Activated B cell treated with CpG ODN at 0.5 μM for 24 hours (primary cell): ENCODE measurements at regions not wholly inside any gene's neighbourhood (a gene's known extent, or its start where the extent isn't known, plus 50 kb on each side); places are given as distances from the start of the nearest gene placed in this dataset.

ENCODE experiments used
- ATAC-seq: fragments of 200-7000 bp; cut with Tn5 transposase; one replicate; pipeline ENCODE4 v1.10.0; 2021; ENCODE audit warnings: low read depth, mild to moderate bottlenecking, moderate library complexity
- CTCF ChIA-PET: fragments of 350-600 bp; sonication (Branson Sonifier 250); formaldehyde crosslinking; loops from one replicate; lab custom pipeline; 2021; ENCODE audit warnings: antibody characterized with exemption; lab: Charles Lee
- POLR2A ChIA-PET: fragments of 350-600 bp; sonication (Branson Sonifier 250); formaldehyde crosslinking; loops from one replicate; lab custom pipeline; 2021; ENCODE audit warnings: antibody characterized with exemption; lab: Charles Lee
- DNase-seq: peaks from one replicate; pipeline ENCODE4 v3.0.0; 2022
- H3K27ac Mint-ChIP-seq: one replicate; pipeline ENCODE4 v1.8.0; 2020; ENCODE audit warnings: mixed read lengths
- H3K27me3 Mint-ChIP-seq: one replicate; pipeline ENCODE4 v1.8.0; 2021; ENCODE audit warnings: mixed read lengths
- H3K36me3 Mint-ChIP-seq: one replicate; pipeline ENCODE4 v1.8.0; 2021; ENCODE audit warnings: low read depth, mixed read lengths
- H3K4me1 Mint-ChIP-seq: one replicate; pipeline ENCODE4 v1.8.0; 2021; ENCODE audit warnings: mixed read lengths
- H3K4me3 Mint-ChIP-seq: one replicate; pipeline ENCODE4 v1.8.0; 2020; ENCODE audit warnings: mild to moderate bottlenecking, mixed read lengths
- H3K9me3 Mint-ChIP-seq: one replicate; pipeline ENCODE4 v1.8.0; 2020; ENCODE audit warnings: mixed read lengths
- CTCF ChIP-seq: fragments of 200-600 bp; IDR thresholded peaks from one replicate; pipeline ENCODE4 v1.8.0; 2022; ENCODE audit warnings: antibody characterized with exemption, mild to moderate bottlenecking
- intact Hi-C: fragments of 100-400 bp; cut with micrococcal nuclease; formaldehyde crosslinking; loops from one replicate; pipeline ENCODE4 v1.15.1; 2024

GRCh38 chr21:16928439-16928838, 584.4 kb upstream of the CXADR start:
- H3K4me1 Mint-ChIP-seq = no peaks in the 10 kb centered on the region
- no peak overlapping the region for H3K4me3 Mint-ChIP-seq
- H3K27me3 Mint-ChIP-seq = no peaks in the 10 kb centered on the region
- ChIA-PET CTCF (no interaction called here), POLR2A (no interaction called here)
- no peak overlapping the region for H3K27ac Mint-ChIP-seq
- H3K36me3 Mint-ChIP-seq = no peaks in the 10 kb centered on the region
- intact Hi-C loops = no loop called here
- ATAC-seq (no peak), DNase-seq (no peak)
- H3K9me3 Mint-ChIP-seq = peaks cover 10% of the 10 kb centered on the region
- TF ChIP-seq CTCF = no peak

- POLR2A ChIA-PET = no interaction called here
- intact Hi-C loops = no loop called here
- peaks cover 20% of the 10 kb centered on the region for H3K9me3 Mint-ChIP-seq
- ATAC-seq = no peak
- no peak for DNase-seq
- no peak overlapping the region for H3K27ac Mint-ChIP-seq
- no peaks in the 10 kb centered on the region for H3K27me3 Mint-ChIP-seq
- CTCF ChIA-PET = no interaction called here
- H3K4me3 Mint-ChIP-seq = no peak overlapping the region
- H3K36me3 Mint-ChIP-seq = no peaks in the 10 kb centered on the region
- no peak for TF ChIP-seq CTCF
- no peaks in the 10 kb centered on the region for H3K4me1 Mint-ChIP-seq
These were observed 580.5 kb upstream of the CXADR start for GRCh38 chr21:16932314-16932713.

- intact Hi-C loops = no loop called here
- Mint-ChIP-seq H3K4me3 (no peak overlapping the region), H3K4me1 (no peaks in the 10 kb centered on the region), H3K36me3 (no peaks in the 10 kb centered on the region), H3K9me3 (peaks cover 17% of the 10 kb centered on the region), H3K27ac (no peak overlapping the region), H3K27me3 (no peaks in the 10 kb centered on the region)
- no peak for TF ChIP-seq CTCF
- POLR2A ChIA-PET = no interaction called here
- ATAC-seq (no peak), DNase-seq (no peak)
- CTCF ChIA-PET = no interaction called here
These were observed 570.1 kb upstream of the CXADR start for GRCh38 chr21:16942703-16943102.

- CTCF ChIA-PET = no interaction called here
- H3K9me3 Mint-ChIP-seq = peaks cover 17% of the 10 kb centered on the region
- intact Hi-C loops = no loop called here
- POLR2A ChIA-PET = no interaction called here
- no peaks in the 10 kb centered on the region for H3K4me1 Mint-ChIP-seq
- H3K27me3 Mint-ChIP-seq = no peaks in the 10 kb centered on the region
- no peak for TF ChIP-seq CTCF
- DNase-seq = no peak
- H3K27ac Mint-ChIP-seq = no peak overlapping the region
- no peak for ATAC-seq
- H3K4me3 Mint-ChIP-seq = no peak overlapping the region
- H3K36me3 Mint-ChIP-seq = no peaks in the 10 kb centered on the region
These were observed 569.6 kb upstream of the CXADR start for GRCh38 chr21:16943231-16943630.

- Mint-ChIP-seq H3K27ac (no peak overlapping the region), H3K27me3 (no peaks in the 10 kb centered on the region), H3K9me3 (peaks cover 19% of the 10 kb centered on the region), H3K36me3 (no peaks in the 10 kb centered on the region), H3K4me1 (no peaks in the 10 kb centered on the region), H3K4me3 (no peak overlapping the region)
- TF ChIP-seq CTCF = no peak
- DNase-seq = no peak
- intact Hi-C loops = no loop called here
- ChIA-PET POLR2A (no interaction called here), CTCF (no interaction called here)
- no peak for ATAC-seq
These were observed 567.3 kb upstream of the CXADR start for GRCh38 chr21:16945580-16945979.
